NCI-H146 (cell line): ENCODE measurements at regions not wholly inside any gene's neighbourhood (a gene's known extent, or its start where the extent isn't known, plus 50 kb on each side); places are given as distances from the start of the nearest gene placed in this dataset.

Experiments used
- DNase-seq: peaks from one replicate; lab custom pipeline; 2025; lab: John Stamatoyannopoulos, UW

DNA sequence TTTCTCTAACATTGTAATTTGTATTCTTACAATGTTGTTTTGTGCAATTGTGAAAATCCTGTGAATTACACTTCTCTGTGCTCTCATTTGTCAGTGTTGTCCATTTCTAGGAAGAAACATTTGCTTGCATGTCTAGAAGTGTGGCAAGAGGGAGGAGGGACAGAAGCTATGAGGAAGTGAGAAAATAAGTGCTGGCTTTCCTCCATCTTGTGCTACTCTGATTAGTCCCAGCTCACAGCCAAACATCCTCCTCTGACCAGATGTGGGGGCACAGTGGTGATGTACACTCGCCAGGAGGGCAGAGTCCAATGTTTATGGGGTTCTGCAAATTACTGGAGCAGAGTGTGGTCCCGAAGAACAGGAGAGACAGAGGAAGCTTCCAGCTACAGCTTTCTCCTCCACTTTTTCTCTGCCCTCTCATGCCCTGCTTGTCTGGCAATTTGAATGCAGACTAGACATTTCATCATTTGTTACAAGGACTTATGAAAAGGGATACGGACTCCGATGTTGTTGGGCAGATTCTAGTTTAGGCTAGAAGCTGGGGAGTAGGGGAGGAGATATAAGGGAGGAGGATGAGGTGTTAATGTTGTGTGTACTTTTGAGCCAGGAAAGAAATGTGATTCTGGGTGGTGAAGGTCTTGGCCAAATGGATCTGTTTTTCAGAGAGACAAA, 131.0 kb upstream of the C1GALT1 start:
- no peak for DNase-seq

DNA sequence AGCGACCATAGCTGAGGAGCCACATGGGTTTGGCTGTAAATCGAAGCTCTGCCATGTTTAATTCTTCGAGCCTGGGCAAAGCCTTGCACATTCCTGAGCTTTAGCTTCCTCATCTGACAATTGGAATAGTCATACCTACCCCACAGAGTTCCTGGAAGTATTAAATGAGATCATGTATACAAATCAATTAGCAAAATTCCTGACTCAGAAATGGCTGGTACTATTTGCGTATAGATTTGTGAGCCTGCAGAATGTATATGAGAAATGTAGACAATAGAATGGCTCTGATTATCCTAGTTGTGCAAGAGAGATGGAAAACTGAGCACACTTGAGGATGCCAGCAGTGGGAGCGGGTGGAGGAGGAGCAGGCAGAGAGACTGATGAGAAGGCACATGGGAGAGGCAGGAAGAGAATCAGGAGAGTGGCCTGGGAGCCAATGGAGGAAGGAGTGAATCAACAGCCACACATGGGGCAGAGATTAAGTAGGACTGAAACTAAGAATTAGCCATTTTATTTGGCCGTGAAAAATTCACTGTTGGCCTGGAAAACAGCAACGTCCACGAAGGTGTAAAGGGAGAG, 128.0 kb upstream of the C1GALT1 start:
- DNase-seq = no peak

DNA sequence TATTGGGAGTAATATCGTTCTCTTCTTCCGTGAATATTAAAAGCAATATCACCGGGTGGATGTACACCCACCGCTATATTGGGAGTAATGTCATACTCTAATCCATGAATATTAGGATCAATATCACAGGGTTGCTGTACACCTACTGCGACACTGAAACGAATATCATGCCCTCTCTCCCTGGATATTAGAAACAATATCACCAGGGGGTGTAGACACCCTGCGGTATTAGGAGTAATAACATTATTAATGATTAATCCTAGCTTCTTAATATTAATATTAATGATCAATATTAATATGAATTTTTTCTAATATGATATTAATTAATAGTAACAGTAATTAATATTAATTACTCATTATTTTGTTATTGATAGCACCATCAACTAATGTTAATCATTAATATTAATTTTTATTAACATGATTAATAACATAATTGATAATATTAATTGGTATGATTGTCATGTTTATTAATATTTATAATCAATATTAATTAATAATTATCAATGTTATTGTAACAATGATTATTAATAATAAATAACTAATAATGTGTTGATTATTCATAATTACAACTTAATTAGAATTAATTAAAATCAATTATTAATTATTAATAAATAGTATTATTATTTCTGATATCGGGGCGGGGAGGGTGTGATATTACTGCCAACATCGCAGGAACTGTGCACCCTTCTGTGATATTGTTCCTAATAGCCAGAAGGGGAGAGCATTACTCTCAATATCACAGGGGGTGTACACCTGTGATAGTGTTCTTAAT, 121.3 kb upstream of the C1GALT1 start:
- DNase-seq = no peak

DNA sequence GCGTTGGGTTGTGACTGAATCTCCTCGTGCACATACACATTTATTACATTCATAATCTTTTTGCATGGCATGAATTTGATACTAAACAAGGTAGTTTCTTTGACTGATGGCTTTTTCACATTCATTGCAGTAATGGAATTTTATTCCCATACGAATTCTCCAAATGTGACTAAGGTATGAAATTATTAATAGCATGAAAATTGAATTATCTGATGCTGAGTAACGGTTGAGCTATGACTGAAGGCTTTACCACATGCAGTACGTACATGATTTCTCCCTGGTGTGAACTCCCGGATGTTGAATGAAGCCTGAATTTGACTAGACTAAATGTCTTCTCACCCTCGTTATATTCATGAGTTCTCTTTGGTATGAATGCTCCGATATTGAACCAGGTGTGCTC, 104.4 kb upstream of the C1GALT1 start:
- no peak for DNase-seq

DNA sequence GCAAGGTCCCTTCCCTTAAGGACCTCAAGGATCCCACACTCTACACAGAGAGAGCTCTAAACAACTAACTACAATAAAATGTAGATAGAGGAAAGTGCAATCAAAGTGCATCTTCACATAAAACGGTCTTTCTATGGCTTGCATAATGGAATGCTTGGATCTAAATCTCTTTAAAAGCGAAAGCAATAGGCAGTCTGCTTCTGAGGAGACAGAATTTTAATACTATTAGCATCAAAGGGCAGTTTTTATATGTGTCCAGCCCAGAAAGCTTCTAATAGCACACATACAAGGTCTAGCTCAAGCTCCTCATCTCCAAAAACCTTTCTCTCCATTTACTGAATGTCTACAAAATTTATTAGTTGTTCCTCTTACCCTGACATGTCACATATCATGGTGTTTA, 101.5 kb upstream of the C1GALT1 start:
- no peak for DNase-seq

DNA sequence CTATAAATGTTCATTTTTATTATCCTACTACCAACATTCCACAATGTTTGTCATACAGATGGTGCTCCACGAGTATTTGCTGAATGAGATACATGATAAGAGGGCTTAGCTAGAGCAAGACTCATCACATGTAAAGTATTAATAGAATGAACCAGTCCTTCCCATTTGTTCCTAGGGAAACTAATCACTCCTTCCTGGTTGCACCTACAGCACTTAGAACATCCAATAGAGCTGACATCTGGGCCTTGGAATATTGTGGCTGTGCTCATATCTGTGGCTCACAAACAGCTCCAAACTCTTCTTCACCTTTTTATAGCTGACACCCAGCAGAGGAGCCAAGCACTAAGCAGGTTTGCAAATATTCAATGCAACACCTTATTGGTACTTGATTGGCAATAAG, 91.9 kb upstream of the C1GALT1 start:
- DNase-seq = no peak

DNA sequence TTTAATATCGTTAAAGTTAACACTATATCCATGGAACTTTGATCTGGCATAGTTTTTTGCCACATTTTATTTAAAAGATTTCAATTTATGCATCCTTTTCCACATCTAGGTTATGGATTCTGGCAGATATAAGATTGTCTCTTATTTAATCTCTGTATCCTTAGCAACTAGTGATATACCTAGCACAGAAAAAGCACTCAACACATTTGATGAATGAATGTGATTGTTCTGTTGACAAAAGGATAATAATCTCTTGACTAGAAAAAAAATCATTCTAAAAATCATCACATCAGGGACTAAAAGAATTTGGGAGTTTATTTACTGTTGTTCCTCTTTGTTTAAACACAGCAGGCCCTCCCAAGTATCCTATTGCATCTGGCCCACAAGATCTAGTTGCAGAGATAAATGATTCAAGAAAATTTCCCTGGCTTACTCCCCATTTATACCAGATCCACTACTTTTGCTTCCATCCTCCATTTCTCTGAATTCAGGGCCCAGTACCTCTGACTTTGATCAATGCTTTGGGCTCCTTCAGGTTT, 84.0 kb upstream of the C1GALT1 start:
- no peak for DNase-seq

DNA sequence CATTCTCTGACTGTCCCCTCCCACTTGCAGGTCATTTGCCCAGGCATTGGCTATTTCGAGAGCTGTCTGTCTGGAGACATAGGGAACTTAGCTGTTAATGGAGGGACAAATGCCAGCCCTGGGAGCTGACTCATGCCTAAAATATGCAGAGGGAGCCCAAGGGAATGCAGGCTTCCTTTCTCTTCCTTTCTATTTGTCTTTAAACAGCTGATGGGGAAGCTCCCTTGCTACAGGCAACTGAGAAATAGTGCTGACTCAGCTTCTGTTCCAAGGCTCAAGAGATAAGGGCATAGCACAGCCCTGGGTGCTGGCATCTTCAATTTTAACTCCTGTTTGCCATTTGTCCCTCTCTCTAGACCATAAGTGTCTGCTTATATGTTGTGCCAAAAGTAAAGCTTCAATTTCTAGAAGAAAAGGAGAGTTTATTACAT, 82.7 kb upstream of the C1GALT1 start:
- DNase-seq = peak; percentile 70

DNA sequence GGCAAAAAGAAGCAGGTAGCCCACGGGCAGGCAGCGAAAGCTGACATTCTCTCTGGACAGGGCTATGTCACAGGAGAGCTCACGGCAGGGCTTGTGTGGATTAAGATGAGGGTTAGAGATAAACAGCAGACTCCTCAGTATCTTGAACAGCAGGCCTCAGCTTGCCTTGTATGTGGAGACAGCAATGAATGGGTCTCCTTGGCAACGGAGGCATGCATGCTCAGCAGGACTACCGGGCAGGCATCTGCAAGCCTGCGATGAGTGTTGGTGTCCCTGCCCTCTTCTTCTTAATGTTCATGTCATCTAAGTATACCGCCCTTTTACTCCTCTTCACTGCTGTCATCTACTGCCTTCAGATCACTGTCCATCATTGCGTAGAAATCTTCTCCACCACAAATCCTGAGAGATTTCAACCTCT, 81.9 kb upstream of the C1GALT1 start:
- peak; percentile 85 for DNase-seq

DNA sequence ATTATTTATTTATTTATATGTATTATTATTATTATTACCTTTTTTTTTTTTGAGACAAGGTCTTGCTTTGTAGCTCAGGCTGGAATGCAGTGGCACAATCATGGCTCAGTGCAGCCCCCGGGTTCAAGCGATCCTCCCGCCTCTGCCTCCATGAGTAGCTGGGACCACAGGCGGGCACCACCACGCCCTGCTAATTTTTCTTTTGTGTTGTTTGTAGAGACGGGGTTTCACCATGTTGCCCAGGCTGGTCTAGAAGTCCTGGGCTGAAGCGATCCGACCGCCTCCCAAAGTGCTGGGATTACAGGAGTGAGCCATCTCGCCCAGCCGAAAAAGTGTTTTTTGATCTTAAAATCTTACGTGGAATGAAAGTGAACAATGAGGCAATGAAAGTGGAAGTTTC, 79.4 kb upstream of the C1GALT1 start:
- DNase-seq = no peak

DNA sequence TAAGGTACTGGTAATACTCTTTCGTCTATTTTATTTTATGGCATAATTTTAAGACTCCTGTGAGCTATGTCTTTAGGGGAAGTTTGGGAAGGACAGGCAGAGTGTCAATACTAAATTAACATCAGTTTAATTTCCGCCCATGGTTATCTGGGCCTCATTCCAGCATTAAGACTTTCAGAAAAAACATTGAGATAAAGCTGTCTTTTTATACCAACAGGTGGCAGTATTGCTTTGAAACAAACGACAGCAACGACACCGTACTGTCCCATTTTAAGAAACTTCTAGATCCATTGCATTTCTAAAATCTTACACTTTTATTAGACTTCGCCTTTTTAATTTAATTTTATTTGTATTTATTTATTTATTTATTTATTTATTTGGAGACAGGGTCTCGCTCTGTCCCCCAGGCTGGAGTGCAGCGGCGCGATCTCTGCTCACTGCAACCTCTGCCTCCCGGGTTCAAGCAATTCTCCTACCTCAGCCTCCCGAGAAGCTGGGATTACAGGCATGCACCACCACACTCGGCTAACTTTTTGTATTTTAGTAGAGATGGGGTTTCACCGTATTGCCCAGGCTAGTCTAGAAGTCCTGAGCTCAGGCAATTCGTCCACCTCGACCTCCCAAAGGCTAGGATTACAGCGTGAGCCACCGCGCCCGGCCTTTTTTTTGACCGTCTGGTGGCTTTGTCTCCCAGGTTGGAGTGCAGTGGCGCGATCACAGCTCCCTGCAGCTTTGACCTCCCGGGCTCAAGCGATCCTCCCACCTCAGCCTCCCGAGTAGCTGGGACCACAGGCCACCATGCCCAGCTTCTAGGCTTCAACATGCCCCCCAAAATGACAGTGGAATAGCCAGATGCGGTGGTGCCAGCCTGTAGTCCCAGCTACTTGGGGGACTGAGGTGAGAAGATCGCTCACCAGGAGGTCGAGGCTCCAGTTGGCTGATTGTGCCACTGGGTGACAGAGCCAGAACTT, 78.7 kb upstream of the C1GALT1 start:
- DNase-seq = peak; percentile 62

DNA sequence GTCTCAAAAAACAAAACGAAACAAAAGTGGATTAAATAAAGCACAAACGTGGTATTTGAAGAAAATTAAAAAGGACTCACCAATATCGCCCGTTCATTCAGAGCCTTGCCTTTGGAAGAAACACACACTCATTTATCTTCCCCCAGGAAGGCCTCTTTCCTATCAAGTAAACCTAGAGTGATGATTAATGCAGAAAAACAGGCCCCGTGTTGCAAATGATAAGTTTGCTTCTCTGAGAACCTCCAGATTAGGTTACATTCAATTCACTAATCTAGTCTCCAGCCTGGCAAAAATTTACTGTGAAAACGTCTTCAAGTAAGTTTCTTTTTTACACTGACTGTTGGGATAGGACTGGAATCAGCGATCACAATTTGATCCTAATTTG, 78.0 kb upstream of the C1GALT1 start:
- no peak for DNase-seq

DNA sequence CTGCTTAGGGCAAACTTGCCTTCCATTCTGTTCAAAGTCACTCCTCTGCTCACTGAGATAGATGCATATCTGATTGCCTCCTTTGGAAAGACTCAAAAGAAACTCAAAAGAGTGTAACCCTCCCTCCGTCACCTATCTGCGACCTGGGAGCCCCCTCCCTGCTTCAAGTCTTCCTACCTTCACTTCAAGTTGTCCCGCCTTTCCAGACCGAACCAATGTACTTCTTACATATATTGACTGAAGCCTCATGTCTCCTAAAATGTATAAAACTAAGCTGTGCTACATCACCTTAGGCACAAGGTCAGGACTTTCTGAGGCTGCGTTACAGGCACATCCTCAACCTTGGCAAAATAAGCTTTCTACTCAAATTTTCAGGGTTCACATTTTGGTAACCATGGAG, 77.4 kb upstream of the C1GALT1 start:
- DNase-seq = no peak

DNA sequence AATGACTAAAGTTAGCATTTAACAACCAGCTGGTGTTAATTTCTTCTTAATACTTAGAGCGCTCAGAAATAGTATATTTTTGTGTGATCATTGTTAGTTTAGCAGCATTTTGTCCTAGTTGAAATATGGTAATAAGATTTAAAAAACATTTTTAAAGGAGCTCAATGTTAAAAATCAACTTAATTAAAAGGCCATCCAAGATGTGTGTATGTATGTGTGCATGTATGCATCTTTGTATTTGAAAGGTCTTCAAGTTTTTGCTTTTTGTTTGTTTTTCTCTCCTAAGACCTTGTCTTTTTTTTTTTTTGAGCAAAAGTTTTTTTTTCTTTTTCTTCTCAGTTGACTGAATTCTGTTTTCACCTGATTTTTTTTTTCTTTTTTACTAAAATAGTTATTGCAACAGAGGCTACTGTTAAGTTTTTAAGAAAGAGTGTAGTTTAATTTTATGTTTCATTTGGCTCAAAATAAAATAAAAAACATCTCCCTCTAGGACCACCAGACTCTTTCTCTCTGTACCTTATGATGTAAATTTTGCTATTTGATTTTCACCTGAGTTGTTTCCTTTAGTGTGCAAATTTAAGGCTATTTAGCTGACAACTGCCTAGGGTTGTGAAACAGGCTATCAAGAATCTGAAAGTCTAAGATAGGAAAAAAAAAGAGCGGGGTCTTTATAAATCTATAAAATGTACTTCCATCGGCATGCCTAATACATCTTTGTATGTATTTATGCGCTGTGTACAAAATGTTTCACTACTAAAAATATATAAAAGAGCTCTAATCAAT, 76.4 kb upstream of the C1GALT1 start:
- DNase-seq = no peak

DNA sequence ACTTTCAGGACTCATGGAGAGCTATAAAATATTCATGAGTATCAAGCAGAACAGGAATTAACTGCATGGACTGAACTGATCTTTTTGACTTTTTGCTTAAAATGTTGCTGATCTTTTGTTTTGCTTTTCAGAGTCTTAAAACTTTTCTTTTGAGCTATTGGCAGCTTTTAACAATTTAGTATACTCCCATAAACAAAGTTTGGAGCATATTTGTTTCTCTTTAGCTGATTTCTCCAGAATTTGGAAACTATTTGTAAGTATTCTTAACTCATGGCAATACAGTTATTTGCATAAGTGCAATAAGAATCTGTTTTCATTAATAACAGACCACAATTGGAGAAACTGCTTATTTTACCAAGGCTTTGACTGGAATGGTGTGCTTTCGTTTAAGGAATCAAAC, 73.4 kb upstream of the C1GALT1 start:
- no peak for DNase-seq

DNA sequence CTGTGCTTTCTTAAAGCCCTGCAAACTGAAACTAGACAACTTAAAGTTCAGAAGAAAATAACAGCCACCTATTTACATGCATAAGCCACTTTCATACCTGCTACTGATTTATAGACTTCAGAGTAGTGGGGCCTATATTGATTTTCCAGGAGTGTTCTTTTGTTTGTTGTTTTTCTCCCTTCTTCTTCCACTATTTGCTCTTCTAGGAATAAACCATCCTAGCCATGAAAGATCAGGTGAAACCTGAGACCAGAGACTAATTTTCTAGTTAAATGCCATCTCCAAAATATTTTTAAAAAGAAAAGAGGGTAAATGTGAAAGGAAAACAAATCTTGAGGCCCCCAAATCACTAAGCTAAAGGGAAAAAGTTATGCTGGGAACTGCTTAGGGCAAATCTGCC, 72.4 kb upstream of the C1GALT1 start:
- no peak for DNase-seq

DNA sequence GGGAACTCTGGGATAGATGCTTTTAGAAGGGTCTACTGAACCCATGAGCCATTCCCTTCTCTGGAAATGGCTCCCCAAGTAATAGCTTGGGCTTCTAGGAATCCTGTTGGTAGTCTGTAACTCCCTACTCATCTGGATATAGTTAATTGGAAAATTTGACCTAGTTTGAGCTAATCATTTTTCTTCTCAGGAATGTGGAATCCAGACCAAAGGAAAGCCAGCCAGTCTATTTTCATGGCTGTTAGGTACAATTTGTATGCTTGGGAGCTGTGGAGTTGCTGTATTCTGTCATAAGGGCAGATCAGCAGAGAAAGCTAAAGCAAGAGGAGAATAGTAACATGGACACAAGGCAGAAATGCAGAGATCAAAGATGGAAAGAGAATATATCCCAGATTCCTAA, 71.6 kb upstream of the C1GALT1 start:
- DNase-seq = no peak

DNA sequence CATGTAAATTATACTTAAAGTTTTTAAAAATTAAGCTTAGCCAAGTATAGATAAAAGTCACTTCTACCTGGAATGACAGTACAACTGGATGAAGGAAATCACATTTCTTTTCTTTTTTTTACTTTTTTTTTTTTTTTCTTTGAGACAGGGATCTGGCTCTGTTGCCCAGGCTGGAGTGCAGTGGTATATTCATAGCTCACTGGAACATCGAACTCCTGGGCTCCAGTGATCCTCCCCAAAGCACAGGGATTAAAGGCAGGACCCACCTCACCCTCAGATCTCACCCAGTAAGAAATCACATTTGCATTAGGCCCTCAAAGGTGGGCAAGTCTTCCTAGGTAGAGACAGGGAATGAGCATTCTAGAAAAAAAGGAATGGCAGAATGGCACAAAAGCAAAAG, 69.5 kb upstream of the C1GALT1 start:
- DNase-seq = no peak

DNA sequence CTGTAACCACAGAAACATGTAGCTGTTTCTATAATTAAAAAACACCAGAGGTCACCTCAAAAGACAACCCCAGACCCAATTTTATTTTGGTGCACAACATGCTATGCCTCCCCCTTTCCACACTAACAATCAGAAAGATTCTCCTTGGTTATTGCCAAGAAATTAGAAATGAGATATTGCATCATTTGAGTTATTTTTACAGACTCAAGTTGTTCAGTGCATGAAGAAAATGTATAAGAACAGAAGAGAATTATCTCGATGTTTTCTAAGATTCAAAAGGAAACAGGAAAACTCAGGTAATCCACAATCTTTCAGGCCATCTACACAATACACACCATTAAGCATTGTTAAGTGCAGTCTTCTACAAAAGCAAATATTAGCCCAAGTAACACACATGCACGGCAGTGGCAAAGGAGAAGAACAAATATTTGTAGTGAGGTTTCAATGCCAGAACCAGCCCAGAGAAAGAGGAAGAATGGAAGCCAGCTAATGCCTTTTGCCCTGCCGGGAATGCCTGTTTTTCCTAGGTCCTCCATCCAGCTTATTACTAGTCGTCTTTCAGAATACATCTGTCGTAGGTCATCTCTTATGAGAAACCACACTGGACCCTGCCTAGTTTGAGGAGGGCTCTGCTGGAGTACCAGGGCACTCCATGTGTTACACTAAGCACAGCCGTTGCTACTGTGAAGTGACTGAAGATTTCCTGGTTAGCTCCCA, 67.6 kb upstream of the C1GALT1 start:
- peak; percentile 88 for DNase-seq

DNA sequence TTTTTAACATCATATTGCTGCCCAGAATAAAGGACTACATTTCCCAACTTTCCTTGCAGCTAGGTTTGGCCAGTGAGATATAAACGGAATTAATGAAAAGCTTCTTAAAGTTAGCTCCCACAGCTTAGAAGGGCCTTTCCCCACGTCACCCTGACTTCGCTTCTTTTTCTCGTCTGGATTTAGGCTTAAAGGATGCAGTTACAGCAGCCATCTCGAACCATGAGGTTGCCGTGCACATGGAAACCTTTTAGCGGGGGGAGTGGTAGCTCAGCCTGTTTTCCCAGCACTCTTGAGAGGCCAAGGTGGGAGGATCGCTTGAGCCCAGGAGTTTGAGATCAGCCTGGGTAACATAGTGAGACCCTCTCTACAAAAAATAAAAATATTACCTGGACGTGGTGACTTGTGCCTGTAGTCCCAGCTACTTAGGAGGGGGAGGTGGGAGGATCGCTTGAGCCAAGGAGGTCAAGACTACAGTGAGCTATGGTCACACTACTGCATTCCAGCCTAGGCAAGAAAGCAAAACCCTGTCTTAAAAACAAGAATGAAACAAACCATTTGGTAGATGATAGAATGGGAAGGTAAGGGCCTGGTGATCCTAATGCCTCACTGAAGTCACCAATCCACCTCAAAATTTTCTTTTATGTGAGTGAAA, 64.3 kb upstream of the C1GALT1 start:
- no peak for DNase-seq
